Activated B cell treated with CpG ODN at 0.5 μM for 24 hours (primary cell): ENCODE measurements at regions not wholly inside any gene's neighbourhood (a gene's known extent, or its start where the extent isn't known, plus 50 kb on each side); places are given as distances from the start of the nearest gene placed in this dataset.

Source experiments
- ATAC-seq: fragments of 200-7000 bp; cut with Tn5 transposase; one replicate; pipeline ENCODE4 v1.10.0; 2021; ENCODE audit warnings: low read depth, mild to moderate bottlenecking, moderate library complexity
- CTCF ChIA-PET: fragments of 350-600 bp; sonication (Branson Sonifier 250); formaldehyde crosslinking; loops from one replicate; lab custom pipeline; 2021; ENCODE audit warnings: antibody characterized with exemption; lab: Charles Lee
- POLR2A ChIA-PET: fragments of 350-600 bp; sonication (Branson Sonifier 250); formaldehyde crosslinking; loops from one replicate; lab custom pipeline; 2021; ENCODE audit warnings: antibody characterized with exemption; lab: Charles Lee
- DNase-seq: peaks from one replicate; pipeline ENCODE4 v3.0.0; 2022
- H3K27ac Mint-ChIP-seq: one replicate; pipeline ENCODE4 v1.8.0; 2020; ENCODE audit warnings: mixed read lengths
- H3K27me3 Mint-ChIP-seq: one replicate; pipeline ENCODE4 v1.8.0; 2021; ENCODE audit warnings: mixed read lengths
- H3K36me3 Mint-ChIP-seq: one replicate; pipeline ENCODE4 v1.8.0; 2021; ENCODE audit warnings: low read depth, mixed read lengths
- H3K4me1 Mint-ChIP-seq: one replicate; pipeline ENCODE4 v1.8.0; 2021; ENCODE audit warnings: mixed read lengths
- H3K4me3 Mint-ChIP-seq: one replicate; pipeline ENCODE4 v1.8.0; 2020; ENCODE audit warnings: mild to moderate bottlenecking, mixed read lengths
- H3K9me3 Mint-ChIP-seq: one replicate; pipeline ENCODE4 v1.8.0; 2020; ENCODE audit warnings: mixed read lengths
- CTCF ChIP-seq: fragments of 200-600 bp; IDR thresholded peaks from one replicate; pipeline ENCODE4 v1.8.0; 2022; ENCODE audit warnings: antibody characterized with exemption, mild to moderate bottlenecking
- intact Hi-C: fragments of 100-400 bp; cut with micrococcal nuclease; formaldehyde crosslinking; loops from one replicate; pipeline ENCODE4 v1.15.1; 2024

- no peaks in the 10 kb centered on the region for H3K36me3 Mint-ChIP-seq
- H3K27me3 Mint-ChIP-seq = no peaks in the 10 kb centered on the region
- CTCF ChIA-PET = no interaction called here
- no peak for DNase-seq
- POLR2A ChIA-PET = no interaction called here
- no peak overlapping the region for H3K4me3 Mint-ChIP-seq
- H3K4me1 Mint-ChIP-seq = no peaks in the 10 kb centered on the region
- H3K9me3 Mint-ChIP-seq = peaks cover 7% of the 10 kb centered on the region
- no peak for ATAC-seq
- TF ChIP-seq CTCF = no peak
- intact Hi-C loops = no loop called here
- no peak overlapping the region for H3K27ac Mint-ChIP-seq
These were observed 691.1 kb upstream of the C9orf72 start for GRCh38 chr9:28264368-28264767.

GRCh38 chr9:28267351-28267750 is 694.1 kb upstream of the C9orf72 start:
- H3K9me3 Mint-ChIP-seq = peaks cover 3% of the 10 kb centered on the region
- H3K36me3 Mint-ChIP-seq = no peaks in the 10 kb centered on the region
- H3K4me3 Mint-ChIP-seq = no peak overlapping the region
- intact Hi-C loops = no loop called here
- no peak overlapping the region for H3K27ac Mint-ChIP-seq
- ATAC-seq (no peak), DNase-seq (no peak)
- CTCF ChIA-PET = no interaction called here
- no peak for TF ChIP-seq CTCF
- H3K4me1 Mint-ChIP-seq = no peaks in the 10 kb centered on the region
- H3K27me3 Mint-ChIP-seq = no peaks in the 10 kb centered on the region
- POLR2A ChIA-PET = no interaction called here

- intact Hi-C loops = no loop called here
- DNase-seq (no peak), ATAC-seq (no peak)
- TF ChIP-seq CTCF = no peak
- H3K27ac Mint-ChIP-seq = no peak overlapping the region
- no peaks in the 10 kb centered on the region for H3K36me3 Mint-ChIP-seq
- peaks cover 3% of the 10 kb centered on the region for H3K9me3 Mint-ChIP-seq
- H3K4me3 Mint-ChIP-seq = no peak overlapping the region
- POLR2A ChIA-PET = no interaction called here
- CTCF ChIA-PET = no interaction called here
- no peaks in the 10 kb centered on the region for H3K27me3 Mint-ChIP-seq
- H3K4me1 Mint-ChIP-seq = no peaks in the 10 kb centered on the region
These were observed 696.9 kb upstream of the C9orf72 start for GRCh38 chr9:28270156-28270555.

DNA sequence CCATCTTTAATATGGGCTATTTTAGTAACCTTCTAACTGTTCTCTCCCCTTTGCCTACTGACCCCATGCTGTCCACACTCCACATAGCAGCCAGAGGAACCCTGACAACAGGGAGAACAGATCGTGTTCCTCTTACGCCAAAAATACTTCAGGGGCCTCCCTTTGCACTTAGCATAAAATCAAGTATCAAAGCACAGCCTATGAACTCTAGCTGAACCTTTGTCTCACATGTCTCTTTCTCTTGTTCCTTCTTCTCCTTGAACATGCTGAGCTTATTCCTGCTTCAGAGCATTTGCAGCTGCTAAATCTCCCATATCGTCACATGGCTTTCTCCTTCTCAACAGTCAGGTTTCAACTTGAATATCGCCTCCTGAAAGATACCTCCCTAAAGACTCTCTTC is 698.8 kb upstream of the C9orf72 start:
- Mint-ChIP-seq H3K27me3 (no peaks in the 10 kb centered on the region), H3K4me1 (no peaks in the 10 kb centered on the region), H3K4me3 (no peak overlapping the region), H3K9me3 (peaks cover 5% of the 10 kb centered on the region), H3K36me3 (no peaks in the 10 kb centered on the region), H3K27ac (no peak overlapping the region)
- DNase-seq (no peak), ATAC-seq (no peak)
- POLR2A ChIA-PET = no interaction called here
- intact Hi-C loops = no loop called here
- TF ChIP-seq CTCF = no peak
- CTCF ChIA-PET = no interaction called here

DNA sequence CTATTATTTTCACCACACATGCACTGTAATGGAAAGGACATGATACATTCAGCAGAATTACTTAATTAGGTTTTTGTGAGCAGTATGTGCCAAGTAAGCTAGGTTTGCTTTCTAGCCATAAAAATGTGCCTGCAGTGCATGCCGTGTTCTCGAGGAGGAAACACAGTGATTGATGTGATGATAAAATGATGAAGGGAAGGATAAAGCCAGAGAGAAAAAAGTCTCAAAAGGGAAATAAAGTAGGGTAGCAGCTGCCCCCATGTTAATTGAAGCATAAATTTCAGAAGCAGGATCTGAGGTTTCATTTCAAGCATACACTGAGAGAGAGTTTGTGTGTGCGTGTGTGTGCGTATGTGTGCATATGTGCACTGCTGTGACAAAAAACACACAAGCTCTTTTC is 714.2 kb upstream of the C9orf72 start:
- H3K27ac Mint-ChIP-seq = no peak overlapping the region
- no peaks in the 10 kb centered on the region for H3K4me1 Mint-ChIP-seq
- no peaks in the 10 kb centered on the region for H3K36me3 Mint-ChIP-seq
- no peaks in the 10 kb centered on the region for H3K9me3 Mint-ChIP-seq
- ATAC-seq (no peak), DNase-seq (no peak)
- H3K4me3 Mint-ChIP-seq = no peak overlapping the region
- POLR2A ChIA-PET = no interaction called here
- intact Hi-C loops = no loop called here
- CTCF ChIA-PET = no interaction called here
- no peak for TF ChIP-seq CTCF
- H3K27me3 Mint-ChIP-seq = no peaks in the 10 kb centered on the region
